ENCODE measurements at regions not wholly inside any gene's neighbourhood (a gene's known extent, or its start where the extent isn't known, plus 50 kb on each side); places are given as distances from the start of the nearest gene placed in this dataset.
"Not testable (repeated sequence)": the region's sequence is repeated elsewhere in the genome, so short reads cannot be mapped to it uniquely, and the experiment has no call there.

- H3K36me3 ChIP-seq (ENCODE audit: control insufficient read depth, insufficient read depth, low read length), result no peaks in the 10 kb centered on the region
- DNase-seq (ENCODE audit: low read depth), result no peak
- POLR2A ChIA-PET, result no interaction called here
- H3K27me3 ChIP-seq (ENCODE audit: control insufficient read depth, insufficient read depth, low read length), result peaks cover 3% of the 10 kb centered on the region; the same call in 1 of the 2 replicates
- TF ChIP-seq CTCF (IDR thresholded peaks at IDR 0.05; ENCODE audit: insufficient read depth, low read depth, low read length), result no peak
- H3K4me3 ChIP-seq (ENCODE audit: low read depth, low read length), result no peak overlapping the region
- CTCF ChIA-PET, result interaction anchor here (0.5 to 2.0 kb wide), 2 partner anchors 10 to 240 kb away, joined by 3 to 8 read pairs; no protein-coding TSS in a partner anchor
Measured at GRCh38 chr3:69665026-69665737, 74.1 kb upstream of the MITF start.

GRCh38 chr3:69660631-69661030, 78.6 kb upstream of the MITF start:
- CTCF ChIA-PET, result interaction anchor here (0.6 to 1.3 kb wide), 2 partner anchors 131 to 505 kb away, joined by 3 to 4 read pairs; no protein-coding TSS in a partner anchor
- POLR2A ChIA-PET, result no interaction called here

GRCh38 chr3:69659180-69659910, 79.9 kb upstream of the MITF start:
- Histone ChIP-seq H3K27me3 (ENCODE audit: control insufficient read depth, insufficient read depth, low read length) (peaks cover 4% of the 10 kb centered on the region), H3K36me3 (ENCODE audit: control insufficient read depth, insufficient read depth, low read length) (no peaks in the 10 kb centered on the region), H3K4me3 (ENCODE audit: low read depth, low read length) (no peak overlapping the region)
- CTCF ChIA-PET, result interaction anchor here (0.8 kb wide), 1 partner anchor 498 kb away, joined by 3 read pairs; no protein-coding TSS in a partner anchor
- no peak for DNase-seq (ENCODE audit: low read depth)
- POLR2A ChIA-PET, result no interaction called here
- TF ChIP-seq CTCF (IDR thresholded peaks at IDR 0.05; ENCODE audit: insufficient read depth, low read depth, low read length), result no peak

More at GRCh38 chr3:69660631-69661030, 78.6 kb upstream of the MITF start:
- Histone ChIP-seq H3K36me3 (ENCODE audit: control insufficient read depth, insufficient read depth, low read length) (no peaks in the 10 kb centered on the region), H3K4me3 (ENCODE audit: low read depth, low read length) (no peak overlapping the region), H3K27me3 (ENCODE audit: control insufficient read depth, insufficient read depth, low read length) (peaks cover 6% of the 10 kb centered on the region)
- no peak for TF ChIP-seq CTCF (IDR thresholded peaks at IDR 0.05; ENCODE audit: insufficient read depth, low read depth, low read length)
- no peak for DNase-seq (ENCODE audit: low read depth)

- Histone ChIP-seq H3K27me3 (ENCODE audit: control insufficient read depth, insufficient read depth, low read length) (peaks cover 4% of the 10 kb centered on the region), H3K36me3 (ENCODE audit: control insufficient read depth, insufficient read depth, low read length) (no peaks in the 10 kb centered on the region), H3K4me3 (ENCODE audit: low read depth, low read length) (no peak overlapping the region)
- TF ChIP-seq CTCF (IDR thresholded peaks at IDR 0.05; ENCODE audit: insufficient read depth, low read depth, low read length), result no peak
- DNase-seq (ENCODE audit: low read depth), result no peak
- CTCF ChIA-PET, result interaction anchor here (0.8 kb wide), 1 partner anchor 497 kb away, joined by 3 read pairs; no protein-coding TSS in a partner anchor
- POLR2A ChIA-PET, result no interaction called here
Measured at GRCh38 chr3:69658514-69659140, 80.6 kb upstream of the MITF start.

GRCh38 chr3:69657030-69657429, 82.2 kb upstream of the MITF start:
- H3K36me3 ChIP-seq (ENCODE audit: control insufficient read depth, insufficient read depth, low read length); H3K4me3 ChIP-seq (ENCODE audit: low read depth, low read length); POLR2A ChIA-PET; H3K27me3 ChIP-seq (ENCODE audit: control insufficient read depth, insufficient read depth, low read length); DNase-seq (ENCODE audit: low read depth): not testable (repeated sequence)
- CTCF ChIA-PET, result interaction anchor here (0.8 to 1.2 kb wide), 2 partner anchors 9 to 14 kb away, joined by 3 read pairs; no protein-coding TSS in a partner anchor
